GM18868 (cell line): ENCODE measurements at regions not wholly inside any gene's neighbourhood (a gene's known extent, or its start where the extent isn't known, plus 50 kb on each side); places are given as distances from the start of the nearest gene placed in this dataset.

Experiments used
- ATAC-seq: cut with Tn5 transposase; IDR thresholded peaks from one replicate; pipeline ENCODE4 v1.9.1; 2021; ENCODE audit warnings: mild to moderate bottlenecking, moderate library complexity; ENCODE audit not compliant: unreplicated experiment

DNA sequence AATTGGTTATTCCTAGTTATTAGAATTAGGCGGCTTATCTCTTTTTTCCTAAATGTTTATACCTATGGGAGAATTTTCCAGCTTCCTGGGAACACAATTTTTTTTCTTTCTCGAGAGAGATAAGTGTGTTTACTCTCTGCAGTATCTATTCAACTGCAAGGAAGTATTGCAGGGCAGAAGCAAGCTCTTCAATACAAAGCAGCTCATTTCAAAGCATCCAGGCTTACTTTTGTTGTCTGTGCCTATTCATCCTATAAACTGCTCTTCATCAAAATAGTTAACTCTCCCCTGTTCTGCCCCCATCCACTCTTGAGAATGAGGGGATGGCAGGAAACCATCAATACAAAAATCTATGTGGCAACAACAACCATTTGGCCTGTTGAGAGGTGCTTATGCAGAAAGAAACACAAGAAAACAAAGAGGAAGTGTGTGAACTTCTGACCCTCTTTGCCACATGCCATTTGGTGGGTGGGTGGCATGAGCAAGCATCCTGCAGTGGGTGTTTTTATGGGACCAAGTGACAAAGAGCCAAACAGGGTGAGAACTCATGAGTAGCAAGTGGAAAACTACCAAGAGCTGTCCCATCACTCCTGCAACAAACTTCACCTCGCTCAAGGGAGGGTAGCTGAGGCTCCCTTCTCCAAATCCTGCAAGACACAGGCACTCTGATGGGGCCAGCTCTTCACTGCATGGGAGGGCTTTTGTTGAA is 50.6 kb upstream of the MRPS6 start:
- ATAC-seq: no peak

DNA sequence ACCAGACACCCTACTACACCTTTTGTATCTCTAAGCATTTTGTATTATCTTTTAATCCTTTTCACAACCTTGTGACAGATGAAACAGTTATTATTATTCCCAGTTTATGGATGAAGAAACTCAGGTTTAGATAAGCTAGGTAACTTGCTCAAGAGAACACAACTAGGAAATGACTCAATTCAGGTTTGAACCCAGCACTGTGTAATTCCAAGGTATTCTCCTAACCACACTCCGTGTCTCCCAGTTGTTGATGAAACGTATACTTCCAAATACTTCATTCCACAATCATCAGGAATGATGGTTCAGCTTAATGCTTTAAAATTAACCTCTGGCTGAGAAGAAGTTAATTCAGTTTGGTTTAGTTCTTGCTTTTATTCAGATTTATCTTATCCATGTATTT is 51.7 kb upstream of the MRPS6 start:
- ATAC-seq: no peak

DNA sequence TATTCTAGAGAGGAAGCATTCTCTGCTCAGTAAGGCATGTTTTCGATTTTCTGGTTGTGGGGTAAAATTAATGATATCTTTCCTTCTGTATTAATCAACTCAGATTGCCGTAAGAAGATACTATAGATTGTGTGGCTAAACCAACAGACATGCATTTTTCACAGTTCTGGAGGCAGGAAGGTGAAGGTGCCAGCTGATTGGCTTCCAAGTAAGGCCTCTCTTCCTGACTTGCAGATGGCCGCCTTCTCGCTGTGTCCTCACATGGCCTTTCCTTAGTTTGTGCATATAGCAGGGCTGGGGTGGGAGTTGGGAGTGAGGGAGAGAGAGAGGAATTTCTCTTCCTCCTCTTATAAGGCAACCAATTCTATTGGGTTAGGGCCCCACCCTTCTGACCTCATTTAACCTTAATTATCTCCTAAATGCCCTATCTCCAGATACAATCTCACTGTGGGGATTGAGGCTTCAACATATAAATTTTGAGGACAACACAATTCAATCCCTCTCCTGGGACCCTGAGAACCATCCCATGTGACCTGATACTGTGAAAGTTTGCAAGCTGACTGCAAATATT is 52.3 kb upstream of the MRPS6 start:
- no peak for ATAC-seq

DNA sequence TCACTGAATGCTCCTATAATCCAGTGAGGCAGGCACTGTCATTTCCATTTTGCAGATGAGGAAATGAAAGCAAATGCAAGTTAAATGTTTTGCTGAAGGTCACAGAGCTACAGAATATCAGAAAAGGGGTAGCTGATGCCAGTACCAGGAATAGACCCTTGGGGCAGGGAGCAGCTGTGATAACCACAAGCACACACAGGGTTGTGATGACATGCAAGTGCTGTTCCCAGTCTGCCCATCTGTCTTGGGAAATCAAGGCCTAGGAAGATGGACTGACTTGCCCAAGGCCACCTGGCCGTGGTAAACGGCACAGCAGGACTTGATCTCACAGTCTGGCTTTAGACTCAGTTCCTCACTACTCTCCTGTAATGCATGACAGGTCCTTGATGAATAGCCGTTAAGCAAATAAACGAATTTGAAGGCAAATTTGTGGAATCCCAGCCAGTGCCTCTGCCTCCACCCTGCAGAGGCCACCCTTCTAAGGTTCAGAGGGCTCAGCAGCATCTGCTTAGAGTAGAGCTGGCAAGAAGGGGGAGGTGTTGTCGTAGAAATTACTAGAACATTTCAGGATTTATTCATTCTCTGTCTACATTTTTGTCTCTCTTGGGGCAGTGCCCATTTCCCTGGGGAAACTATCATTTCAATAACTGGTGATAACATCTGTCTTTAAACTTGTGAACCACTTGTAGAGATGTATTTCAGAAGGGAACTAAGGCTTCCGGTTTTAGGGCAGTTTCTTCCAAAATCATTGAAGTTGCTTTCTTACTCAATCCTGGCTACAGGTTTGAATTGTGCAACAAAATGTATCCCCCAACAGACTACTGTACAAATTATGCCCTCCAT is 53.2 kb upstream of the MRPS6 start:
- peak; percentile 48 for ATAC-seq

DNA sequence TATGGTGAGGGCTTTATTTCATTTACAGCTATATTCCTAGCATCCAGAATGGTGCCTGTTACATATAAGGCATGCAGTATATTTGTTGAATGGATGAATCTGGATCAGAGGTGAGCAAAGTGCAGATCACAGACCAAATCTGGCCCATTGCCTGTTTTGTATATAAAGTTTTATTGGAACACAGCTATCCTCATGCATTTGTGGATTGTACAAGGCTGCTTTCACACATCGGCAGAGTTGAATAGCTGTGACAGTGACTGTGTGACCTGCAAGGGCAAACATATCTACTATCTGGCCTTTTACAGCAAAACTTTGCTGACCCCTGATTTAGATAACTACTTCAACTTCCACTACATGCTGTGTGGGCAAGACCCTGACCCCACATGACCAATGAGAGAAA is 54.0 kb upstream of the MRPS6 start:
- ATAC-seq: no peak

DNA sequence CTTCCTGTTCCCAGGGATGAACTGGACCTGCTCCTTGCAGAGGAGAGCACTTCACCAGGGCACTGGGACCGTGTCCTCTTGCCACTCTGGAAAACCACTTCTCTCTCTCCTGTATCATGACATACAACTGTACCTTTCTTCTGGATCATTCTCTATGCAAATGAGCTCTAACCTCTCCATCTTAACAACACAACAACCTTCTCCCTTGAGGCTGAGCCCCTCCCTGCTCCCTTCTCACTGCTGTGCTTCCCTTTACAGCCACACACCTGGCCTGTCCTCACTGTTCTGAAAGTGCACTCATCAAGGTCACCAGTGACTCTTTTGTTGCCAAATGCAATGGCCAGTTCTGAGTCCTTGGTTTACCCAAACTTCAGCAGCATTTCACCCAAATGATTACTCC is 54.5 kb upstream of the MRPS6 start:
- no peak for ATAC-seq

DNA sequence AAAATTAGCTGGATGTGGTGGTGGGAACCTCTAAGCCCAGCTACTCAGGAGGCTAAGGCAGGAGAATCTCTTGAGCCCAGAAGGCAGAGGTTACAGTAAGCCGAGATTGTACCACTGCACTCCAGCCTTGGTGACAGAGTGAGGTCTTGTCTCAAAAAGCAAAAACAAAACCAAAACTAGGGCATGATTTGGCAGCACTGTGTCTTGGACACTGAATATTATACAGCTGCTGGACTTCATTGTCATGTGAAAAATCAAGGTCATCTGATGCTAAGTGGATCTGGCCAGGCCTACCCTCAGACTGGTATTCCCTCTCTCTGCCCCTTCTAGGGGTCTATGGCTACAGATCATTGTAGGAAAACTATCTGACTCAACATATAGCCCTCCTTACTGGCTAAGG is 55.2 kb upstream of the MRPS6 start:
- ATAC-seq: no peak

DNA sequence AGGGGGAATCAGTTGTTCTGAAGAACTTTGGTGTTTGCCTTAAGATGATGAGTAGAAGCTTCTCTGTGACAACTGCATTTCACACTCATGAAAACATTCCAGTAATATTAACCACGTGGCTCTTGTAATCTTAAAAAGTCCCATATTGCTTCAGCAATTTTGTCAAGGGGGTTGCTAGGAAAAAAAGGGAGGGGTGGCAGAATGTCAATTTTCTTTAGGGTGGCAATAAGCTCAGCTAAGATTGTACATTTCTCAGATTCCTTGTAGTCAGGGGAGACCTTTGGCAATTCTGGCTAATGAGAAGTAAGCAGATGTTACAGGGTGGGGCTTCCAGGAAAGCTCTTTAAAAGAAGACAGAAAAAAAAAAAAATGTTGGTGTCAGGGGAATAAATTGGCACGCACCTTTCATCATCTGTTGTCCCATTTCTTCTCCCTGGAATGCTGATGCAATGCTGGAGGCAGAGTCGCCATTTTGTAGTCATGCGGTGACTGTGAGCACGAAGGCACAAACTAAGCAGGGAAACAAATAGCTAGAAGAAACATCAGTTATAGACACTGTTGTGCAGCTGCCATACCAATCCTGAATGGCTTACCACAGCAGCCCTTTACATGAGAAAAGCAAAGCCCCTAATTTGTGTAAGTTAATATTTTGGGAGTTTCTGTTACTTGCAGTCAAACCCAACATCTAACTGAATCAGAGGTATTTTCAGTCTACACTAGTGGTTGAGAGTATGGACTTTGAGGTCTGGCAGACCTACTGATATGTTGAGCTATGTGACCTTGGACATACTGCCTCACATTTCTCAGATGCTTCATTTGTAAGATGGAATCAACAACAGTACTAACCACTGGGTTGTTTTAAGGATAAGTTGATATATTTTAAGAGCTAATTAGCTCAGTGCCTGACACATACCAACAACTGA is 56.1 kb upstream of the MRPS6 start:
- ATAC-seq: no peak

DNA sequence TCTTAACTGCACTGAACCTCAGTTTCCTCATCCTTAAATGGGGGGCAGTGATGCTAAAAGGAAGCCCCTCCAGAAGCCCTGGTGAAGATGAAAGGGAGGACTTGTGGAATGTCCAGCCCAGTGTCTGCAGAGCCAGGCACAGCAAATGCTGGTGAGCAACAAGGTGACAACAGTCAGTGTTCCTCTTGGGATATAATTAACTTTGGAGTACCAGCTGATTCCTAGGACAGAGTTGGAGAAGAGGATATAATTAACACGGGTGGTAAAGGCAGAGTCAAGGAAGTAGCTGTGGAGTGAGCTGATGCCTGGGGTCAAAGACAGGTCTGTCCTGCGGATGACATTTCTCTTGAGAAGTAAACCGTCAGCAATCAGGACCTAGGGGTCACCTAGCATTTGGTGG is 60.7 kb upstream of the MRPS6 start:
- no peak for ATAC-seq

DNA sequence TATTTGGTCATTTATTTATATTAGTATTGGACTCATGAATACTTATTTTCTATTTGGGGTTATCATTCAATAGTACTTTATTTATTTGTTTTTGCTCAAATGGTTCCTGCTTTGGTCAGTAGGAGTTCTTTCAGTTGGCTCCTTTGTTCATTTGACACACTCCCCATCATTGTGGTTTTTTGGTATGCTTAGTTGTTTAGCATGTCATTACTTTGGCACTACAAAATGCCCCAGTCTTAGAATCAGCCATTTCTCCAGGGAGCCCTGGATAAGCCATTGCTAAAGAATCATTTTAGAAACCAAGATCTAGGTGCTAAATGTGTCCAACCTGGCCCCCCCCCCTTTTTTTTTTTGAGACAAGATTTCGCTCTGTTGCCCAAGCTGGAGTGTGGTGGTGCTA is 61.7 kb upstream of the MRPS6 start:
- ATAC-seq: no peak

DNA sequence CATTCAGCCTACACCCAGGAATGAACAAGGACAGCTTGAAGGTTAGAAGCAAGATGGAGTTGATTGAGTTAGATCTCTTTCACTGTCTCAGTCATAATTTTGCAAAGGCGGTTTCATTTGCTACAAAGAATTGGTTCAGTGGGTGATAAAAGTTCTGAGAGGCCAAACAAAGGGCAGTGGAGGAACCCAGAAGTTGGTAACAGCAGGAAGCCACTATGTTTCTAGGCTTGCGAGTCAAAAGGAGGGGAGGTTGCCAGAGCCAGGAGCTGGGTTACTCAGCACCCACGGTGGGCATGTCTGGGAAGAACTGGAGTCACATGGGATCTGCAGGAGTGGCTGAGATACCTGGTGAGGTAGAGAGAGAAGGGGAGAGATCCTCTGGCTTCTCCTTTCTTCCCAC is 64.2 kb upstream of the MRPS6 start:
- ATAC-seq: no peak

DNA sequence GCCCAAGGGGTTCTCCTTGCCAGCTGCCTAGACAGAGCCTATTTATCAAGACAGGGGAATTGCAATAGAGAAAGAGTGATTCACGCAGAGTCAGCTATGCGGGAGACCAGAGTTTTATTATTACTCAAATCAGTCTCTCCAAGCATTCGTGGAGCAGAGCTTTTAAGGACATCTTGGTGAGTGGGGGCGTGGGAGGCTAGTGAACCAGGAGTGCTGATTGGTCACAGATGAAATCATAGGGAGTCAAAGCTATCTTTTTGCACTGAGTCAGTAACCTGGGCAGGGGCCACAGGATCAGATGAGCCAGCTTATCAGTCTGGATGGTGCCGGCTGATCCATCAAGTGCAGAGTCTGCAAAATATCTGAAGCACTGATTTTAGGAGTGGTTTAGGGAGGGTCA is 64.8 kb upstream of the MRPS6 start:
- no peak for ATAC-seq

DNA sequence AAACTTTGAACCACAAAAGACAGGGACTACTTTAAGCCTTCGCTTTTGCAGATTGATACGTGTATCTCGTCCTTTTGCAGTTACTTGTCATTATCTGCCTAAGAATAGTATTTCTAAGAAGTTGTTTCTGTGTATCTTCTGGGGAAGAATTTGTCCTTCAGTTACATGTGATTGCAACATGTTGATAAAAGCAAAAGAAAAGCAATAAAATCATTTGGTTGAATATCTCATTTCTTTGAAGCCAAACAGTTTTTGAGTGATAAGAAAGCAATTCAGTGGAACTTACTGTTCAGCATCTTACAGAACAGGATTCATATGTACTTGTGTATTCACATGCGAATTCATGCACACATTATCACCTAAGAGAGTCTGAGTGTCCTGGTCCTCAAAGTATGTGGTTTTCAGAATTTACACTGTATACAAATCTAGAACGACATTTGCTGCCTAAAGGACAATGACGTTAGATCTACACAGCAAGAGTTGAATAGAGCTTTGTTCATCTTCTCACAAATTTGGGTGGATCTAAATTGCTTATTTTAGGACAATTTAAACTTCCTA is 66.7 kb upstream of the MRPS6 start:
- no peak for ATAC-seq

DNA sequence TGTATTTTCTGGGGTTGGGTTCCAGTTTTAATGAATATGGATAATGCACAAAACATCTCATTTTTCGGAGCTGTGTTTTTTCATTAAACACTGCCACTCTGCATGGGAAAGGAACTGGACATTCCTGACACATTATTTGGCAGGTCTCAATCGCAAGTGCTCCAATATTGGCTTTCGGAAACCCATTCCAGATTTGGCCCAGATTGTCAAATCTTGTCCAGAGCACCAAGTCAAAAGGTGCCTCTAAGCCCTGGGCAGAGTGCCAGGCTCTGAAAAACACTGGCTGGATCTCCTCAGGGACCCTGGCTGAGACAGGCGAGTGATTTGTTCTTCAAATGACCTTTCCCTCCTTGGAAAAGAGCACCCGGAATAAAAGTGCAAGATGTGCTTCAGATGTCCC is 68.4 kb upstream of the MRPS6 start:
- ATAC-seq: no peak

DNA sequence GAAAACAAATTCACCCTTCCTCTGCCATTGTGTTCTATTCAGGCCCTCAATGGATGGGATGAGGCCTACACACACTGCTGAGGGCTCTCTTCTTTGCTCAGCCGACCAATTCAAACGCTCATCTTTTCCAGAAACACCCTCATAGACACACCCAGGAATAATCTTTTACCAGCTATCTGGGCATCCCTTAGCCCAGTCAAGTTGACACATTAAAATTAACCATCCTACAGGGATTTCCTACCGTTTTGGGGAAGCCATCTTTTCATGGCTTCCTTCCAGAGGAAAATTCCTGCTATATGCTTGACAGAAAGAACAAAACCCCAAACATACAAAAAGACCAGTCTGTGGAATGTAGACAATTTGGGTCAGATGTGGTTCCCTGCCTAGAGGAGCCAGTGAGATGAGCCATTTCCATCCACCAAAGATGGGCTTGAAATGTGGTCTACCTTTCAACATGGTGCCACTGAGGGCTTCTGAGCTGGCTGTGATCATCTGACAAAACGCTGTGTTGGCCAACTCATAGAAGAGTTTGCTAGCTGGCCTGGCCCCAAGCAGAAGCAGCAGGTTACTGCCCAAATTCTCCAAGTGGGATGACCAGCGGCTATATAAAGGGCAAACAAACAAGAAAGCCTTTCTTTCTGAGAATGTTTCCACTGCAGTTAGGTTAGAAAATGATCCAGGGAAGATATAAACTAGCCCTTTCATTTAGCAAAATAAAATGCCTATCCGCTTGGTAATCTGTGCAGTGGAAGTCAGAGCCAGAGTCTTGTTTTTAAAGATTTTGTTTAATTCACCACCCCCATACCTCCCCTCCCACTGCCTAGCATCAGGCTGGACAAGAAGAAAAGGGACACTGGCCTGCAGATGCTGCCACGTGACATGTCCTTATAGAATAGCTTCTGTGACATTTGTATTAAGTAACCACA is 69.1 kb upstream of the MRPS6 start:
- ATAC-seq: no peak

DNA sequence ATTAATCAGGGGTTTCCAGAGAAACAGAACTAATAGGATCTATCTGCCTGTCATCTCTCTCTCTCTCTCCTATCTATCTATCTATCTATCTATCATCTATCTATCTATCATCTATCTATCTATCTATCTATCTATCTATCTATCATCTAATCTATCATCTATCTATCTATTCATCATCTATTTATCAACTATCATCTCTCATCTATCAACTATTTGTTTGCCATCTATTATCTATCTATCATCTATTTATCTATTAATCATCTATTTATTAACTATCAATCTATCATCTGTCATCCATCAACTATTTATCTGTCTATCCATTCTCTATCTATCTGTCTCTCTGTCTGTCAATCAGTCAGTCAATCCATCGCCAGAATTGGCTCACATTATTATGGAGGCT is 70.0 kb upstream of the MRPS6 start:
- ATAC-seq: no peak

DNA sequence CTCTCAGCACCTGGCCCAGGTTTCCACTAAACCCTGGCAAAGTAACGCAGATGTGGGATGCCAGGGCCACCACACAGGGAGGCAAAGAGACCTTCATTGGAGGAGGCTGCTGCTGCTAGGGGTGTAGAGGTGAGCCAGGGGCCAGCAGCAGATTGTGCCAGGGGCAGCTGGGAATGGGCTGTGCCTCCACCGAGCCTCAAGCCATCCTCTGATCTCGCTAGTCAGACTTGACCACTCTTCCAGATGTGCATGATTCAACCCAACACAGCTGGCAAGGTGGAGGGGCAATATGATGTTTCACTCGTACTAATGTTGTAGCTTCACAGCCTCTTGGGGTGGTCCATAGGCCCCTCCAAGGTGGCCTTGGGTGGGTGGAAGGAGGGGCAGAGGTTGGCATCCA is 73.0 kb upstream of the MRPS6 start:
- ATAC-seq: no peak

DNA sequence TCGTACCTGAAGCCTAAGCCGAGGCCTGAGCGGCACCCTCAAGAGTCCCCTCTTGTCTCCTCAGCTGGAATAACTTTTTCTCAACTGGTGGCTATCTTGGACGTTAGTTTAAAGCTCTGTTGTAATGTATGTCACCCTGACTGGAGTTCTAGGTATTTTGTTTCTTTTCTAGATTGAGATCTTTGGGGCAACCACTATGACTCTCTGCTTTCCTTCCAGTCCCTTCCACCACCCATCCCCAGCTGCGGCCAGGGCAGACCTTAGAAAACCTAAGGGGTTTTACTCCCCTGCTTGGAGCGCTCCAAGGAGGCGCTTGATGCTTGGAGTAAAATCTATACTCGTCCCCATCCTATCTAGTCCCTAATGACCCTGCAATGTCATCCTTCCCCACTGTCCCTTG is 74.6 kb upstream of the MRPS6 start:
- ATAC-seq: no peak

DNA sequence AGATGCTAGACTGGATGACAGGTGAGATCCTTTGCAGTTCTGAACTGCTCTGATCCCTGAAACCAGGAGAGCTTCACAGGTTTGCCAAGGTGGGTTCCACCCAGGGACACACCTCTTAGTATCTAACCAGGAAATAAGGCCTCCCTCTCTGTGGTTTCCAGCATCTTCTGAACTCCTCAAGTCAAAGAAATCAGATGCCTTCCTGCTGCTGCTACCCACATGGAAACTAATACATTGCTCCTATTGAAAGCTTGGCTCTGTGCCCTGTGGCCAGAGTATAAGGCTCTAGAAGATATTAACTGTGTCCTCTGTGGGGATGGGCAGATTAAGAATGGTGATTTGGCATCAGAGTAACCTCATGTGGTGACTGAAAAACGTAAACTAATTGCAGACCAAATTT is 75.0 kb upstream of the MRPS6 start:
- ATAC-seq: no peak

DNA sequence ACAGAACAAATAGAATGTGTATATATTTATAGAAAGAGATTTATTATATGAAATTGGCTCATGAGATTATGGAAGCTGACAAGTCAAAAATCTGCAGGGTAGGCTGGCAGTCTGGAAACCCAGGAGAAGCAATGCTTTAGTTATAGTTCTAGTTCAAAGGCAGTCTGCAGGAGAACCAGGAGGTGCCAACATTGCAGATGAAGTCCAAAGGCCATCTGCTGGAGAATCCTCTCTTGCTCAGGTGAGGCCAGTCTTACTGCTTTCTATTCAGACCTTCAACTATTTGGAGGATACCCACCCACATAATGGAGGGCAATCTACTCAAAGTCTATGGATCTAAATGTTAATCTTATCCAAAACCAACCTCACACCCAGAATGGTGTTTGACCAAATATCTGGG is 75.9 kb upstream of the MRPS6 start:
- no peak for ATAC-seq
